IgD-negative memory B cell (primary cell): ENCODE measurements at regions not wholly inside any gene's neighbourhood (a gene's known extent, or its start where the extent isn't known, plus 50 kb on each side); places are given as distances from the start of the nearest gene placed in this dataset.
"Not testable (repeated sequence)": the region's sequence is repeated elsewhere in the genome, so short reads cannot be mapped to it uniquely, and the experiment has no call there.

ENCODE experiments used
- H3K27ac Mint-ChIP-seq, 3 donors: one replicate each; pipeline ENCODE4 v1.8.0; 2020 to 2022; ENCODE audit warnings: mild to moderate bottlenecking in 3 of 3, mixed read lengths in 3 of 3, moderate library complexity in 1 of 3
- H3K27me3 Mint-ChIP-seq: one replicate; pipeline ENCODE4 v1.8.0; 2021; ENCODE audit warnings: mixed read lengths
- H3K36me3 Mint-ChIP-seq: one replicate; pipeline ENCODE4 v1.8.0; 2020; ENCODE audit warnings: mild to moderate bottlenecking, mixed read lengths
- H3K4me1 Mint-ChIP-seq, 3 donors: one replicate each; pipeline ENCODE4 v1.8.0; 2020 to 2022; ENCODE audit warnings: mixed read lengths in 3 of 3, mild to moderate bottlenecking in 1 of 3
- H3K4me3 Mint-ChIP-seq, 4 donors: one replicate each; pipeline ENCODE4 v1.8.0; 2020 to 2022; ENCODE audit warnings: mild to moderate bottlenecking in 4 of 4, mixed read lengths in 4 of 4, moderate library complexity in 3 of 4
- H3K9me3 Mint-ChIP-seq, 3 donors: one replicate each; pipeline ENCODE4 v1.8.0; 2020 to 2021; ENCODE audit warnings: mixed read lengths in 3 of 3, mild to moderate bottlenecking in 1 of 3

DNA sequence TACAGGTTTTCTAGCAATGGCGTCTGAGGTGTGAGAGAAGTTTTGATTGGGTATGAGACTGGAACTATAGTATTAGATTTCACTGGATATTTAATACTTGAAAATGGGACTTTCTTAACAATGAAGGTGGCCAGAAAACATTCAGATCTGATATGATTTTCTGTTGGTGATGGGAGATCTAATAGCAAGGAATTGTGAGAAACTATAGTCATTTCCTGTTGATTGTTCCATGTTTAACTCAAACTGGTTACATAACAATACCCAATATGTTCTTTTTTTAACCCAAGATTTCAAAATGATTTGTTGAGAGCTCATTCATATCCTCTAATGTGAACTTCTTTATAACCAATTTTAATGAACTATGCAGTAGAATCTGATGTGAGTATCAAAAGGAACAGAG is 793.2 kb upstream of the RGMB start:
- H3K4me1 Mint-ChIP-seq = no peaks in the 10 kb centered on the region
- H3K9me3 Mint-ChIP-seq = peaks cover 0 to 4% (median 0%) of the 10 kb centered on the region in 3 donors
- H3K27me3 Mint-ChIP-seq = no peaks in the 10 kb centered on the region
- no peaks in the 10 kb centered on the region for H3K36me3 Mint-ChIP-seq
- no peak overlapping the region for H3K4me3 Mint-ChIP-seq
- no peak overlapping the region for H3K27ac Mint-ChIP-seq

DNA sequence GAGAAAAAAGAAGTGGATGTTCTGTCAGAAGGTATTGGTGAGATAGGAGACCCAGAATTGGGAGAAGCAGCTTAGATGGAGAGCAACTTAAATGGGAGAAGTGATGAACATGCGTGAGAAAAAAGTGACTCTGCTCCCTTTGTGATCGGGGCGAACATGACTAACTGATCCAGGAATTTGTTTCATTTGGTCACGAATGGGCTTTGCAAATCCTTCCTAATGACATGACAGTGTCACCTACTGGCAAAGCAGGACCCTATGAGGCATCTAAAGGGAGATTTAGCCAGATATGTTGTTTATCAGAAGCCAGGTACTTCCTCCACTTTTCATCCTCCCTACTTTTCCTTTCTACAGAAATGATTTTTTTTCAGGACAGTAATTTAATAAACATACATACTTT is 787.4 kb upstream of the RGMB start:
- Mint-ChIP-seq H3K4me1 (no peaks in the 10 kb centered on the region), H3K27me3 (no peaks in the 10 kb centered on the region), H3K36me3 (no peaks in the 10 kb centered on the region), H3K9me3 (peaks cover 0 to 5% (median 2%) of the 10 kb centered on the region in 3 donors), H3K4me3 (no peak overlapping the region), H3K27ac (no peak overlapping the region)

DNA sequence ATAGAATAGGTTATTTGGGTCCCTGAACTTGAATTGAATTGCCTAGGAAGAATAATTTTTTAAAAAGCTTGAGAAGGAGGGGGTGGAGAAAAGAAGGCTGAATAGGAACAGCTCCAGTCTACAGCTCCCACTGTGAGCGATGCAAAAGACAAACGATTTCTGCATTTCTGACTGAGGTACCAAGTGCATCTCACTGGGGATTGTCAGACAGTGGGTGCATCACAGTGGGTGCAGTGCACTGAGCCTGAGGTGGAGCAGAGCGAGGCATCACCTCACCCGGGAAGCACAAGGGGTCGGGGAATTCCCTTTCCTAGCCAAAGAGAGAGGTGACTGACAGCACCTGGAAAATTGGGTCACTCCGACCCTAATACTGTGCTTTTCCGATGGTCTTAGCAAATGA is 782.2 kb upstream of the RGMB start:
- H3K4me1 Mint-ChIP-seq = no peaks in the 10 kb centered on the region
- H3K36me3 Mint-ChIP-seq = no peaks in the 10 kb centered on the region
- H3K27ac Mint-ChIP-seq = no peak overlapping the region
- peaks cover 0 to 11% (median 10%) of the 10 kb centered on the region in 3 donors for H3K9me3 Mint-ChIP-seq
- H3K4me3 Mint-ChIP-seq = no peak overlapping the region
- H3K27me3 Mint-ChIP-seq = no peaks in the 10 kb centered on the region

DNA sequence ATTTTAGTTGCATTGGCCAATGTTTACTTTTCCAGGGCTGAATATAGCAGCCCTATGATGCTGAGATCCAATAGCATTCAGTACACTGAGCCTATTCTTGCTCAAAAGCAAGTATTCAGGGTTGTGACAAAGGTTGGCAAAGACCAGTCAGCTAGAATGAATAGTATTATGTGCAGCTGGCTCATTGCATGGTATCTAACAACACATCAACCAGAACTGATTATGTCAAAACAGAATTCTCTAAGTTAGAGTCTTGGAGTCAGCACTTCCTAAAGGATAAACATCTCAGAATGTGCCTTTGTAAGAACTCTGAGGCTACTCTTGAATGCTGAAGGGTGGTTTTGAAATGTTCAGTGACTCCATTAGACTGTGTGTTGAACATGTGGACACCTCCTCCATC is 774.5 kb upstream of the RGMB start:
- no peak overlapping the region for H3K27ac Mint-ChIP-seq
- H3K27me3 Mint-ChIP-seq = no peaks in the 10 kb centered on the region
- no peak overlapping the region for H3K4me3 Mint-ChIP-seq
- H3K36me3 Mint-ChIP-seq = no peaks in the 10 kb centered on the region
- peaks cover 3 to 11% (median 4%) of the 10 kb centered on the region in 3 donors for H3K9me3 Mint-ChIP-seq
- no peaks in the 10 kb centered on the region for H3K4me1 Mint-ChIP-seq

DNA sequence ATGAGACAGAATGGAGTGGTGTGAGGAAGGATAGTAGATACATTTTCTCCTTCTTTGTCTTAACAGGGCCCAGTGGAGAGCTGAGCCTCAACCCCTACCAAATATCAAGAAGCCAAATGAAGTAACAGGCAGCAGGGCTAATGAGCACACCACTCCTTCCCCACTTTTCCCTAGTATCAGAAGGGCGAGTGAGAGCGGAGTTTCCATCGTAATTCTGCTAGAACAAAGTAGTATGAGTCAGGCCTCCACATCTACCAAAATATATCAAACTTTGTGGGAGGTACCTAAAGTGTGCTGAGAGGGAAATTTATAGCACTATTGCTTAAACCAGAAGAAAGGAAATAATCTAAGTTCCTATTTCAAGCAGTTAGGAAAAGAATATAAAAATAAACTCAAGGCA is 769.0 kb upstream of the RGMB start:
- H3K27ac Mint-ChIP-seq = no peak overlapping the region
- no peaks in the 10 kb centered on the region for H3K36me3 Mint-ChIP-seq
- no peak overlapping the region for H3K4me3 Mint-ChIP-seq

DNA sequence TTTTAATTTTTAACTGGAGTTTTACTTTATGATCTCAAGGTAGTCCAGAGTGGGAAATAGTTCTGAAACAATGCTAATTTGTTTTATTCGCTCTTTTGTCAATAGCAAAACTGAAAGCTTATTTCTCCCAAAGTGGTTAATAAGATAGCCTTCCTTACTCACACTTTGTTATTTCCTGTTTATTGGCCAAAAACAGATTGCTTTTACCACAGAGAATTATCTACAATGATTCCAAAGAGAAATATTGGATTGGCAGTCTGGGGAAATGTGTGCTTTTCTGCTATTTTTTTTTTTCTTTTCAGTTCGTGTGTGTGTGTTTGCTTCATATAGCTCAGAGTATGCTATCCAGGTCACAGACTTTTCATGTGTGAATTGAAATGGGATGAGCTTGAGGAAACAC is 756.7 kb upstream of the RGMB start:
- H3K27ac Mint-ChIP-seq = no peak overlapping the region
- peaks cover 0 to 4% (median 0%) of the 10 kb centered on the region in 3 donors for H3K9me3 Mint-ChIP-seq
- H3K4me3 Mint-ChIP-seq = no peak overlapping the region
- H3K36me3 Mint-ChIP-seq = no peaks in the 10 kb centered on the region
- peaks cover 2% of the 10 kb centered on the region for H3K27me3 Mint-ChIP-seq
- H3K4me1 Mint-ChIP-seq = no peaks in the 10 kb centered on the region

More for the DNA sequence above, 769.0 kb upstream of the RGMB start:
- no peaks in the 10 kb centered on the region for H3K4me1 Mint-ChIP-seq
- H3K9me3 Mint-ChIP-seq = peaks cover 0 to 13% (median 0%) of the 10 kb centered on the region in 3 donors
- H3K27me3 Mint-ChIP-seq = no peaks in the 10 kb centered on the region

DNA sequence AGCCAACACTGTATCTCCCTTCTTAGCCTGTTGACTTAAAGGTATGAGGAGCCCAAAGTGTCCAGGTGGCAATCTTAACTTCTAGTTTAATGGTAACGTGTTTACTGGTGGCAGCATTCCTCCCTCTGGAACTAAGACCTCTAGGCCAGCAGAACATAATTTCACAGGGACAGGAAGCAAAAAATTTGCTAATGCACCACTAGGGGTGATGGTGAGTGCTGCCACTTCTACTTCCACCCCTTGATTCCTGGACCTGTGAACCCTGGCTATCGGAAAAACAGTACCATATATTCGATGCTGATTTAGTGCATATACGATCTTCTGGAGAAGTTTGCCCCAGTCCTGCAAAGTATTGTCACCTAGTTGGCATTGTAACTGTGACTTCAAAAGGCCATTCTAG is 743.2 kb upstream of the RGMB start:
- H3K9me3 Mint-ChIP-seq, H3K27me3 Mint-ChIP-seq, H3K4me1 Mint-ChIP-seq, H3K27ac Mint-ChIP-seq, H3K36me3 Mint-ChIP-seq, H3K4me3 Mint-ChIP-seq: not testable (repeated sequence)

DNA sequence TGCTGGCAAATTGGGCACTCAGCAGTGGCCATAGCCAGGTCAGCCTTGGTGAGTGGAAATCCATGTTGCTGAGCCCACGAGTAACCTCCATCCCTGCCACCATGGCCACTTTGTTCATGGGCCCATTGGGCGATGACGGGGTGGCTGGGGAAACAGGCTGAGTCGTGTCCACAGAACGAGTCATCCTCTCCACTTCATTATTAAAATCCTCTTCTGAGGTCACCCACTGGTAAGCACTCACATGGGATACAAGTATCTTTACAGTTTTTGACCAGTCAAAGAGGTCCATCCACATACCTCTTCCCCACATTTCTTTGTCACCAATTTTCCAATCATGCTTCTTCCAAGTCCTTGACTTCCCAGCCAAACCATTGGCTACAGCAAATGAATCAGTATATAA is 742.4 kb upstream of the RGMB start:
- H3K27ac Mint-ChIP-seq, H3K36me3 Mint-ChIP-seq: not testable (repeated sequence)

DNA sequence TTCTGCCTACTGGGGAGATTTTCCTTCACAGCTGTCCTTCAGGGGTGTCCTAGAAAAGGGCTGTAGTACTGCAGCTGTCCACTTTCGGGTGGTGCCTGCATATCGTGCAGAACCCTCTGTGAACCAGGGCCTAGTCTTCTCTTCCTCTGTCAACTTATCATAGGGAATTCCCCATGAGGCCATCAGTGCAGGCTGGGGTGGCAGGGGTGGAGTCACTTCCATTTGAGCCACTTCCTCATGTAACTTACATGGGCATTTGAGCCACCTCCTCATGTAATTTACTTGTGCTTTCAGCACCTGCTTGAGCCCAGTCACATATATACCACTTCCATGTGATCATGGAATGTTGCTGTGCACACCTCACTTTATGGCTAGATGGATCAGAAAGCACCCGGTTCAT is 742.0 kb upstream of the RGMB start:
- Mint-ChIP-seq H3K4me1 (peaks cover 0 to 3% (median 0%) of the 10 kb centered on the region in 3 donors), H3K27ac (no peak overlapping the region), H3K27me3 (no peaks in the 10 kb centered on the region), H3K36me3 (no peaks in the 10 kb centered on the region), H3K4me3 (no peak overlapping the region), H3K9me3 (peaks cover 0 to 3% (median 0%) of the 10 kb centered on the region in 3 donors)

More for the DNA sequence above, 742.4 kb upstream of the RGMB start:
- not testable (repeated sequence) for H3K4me1 Mint-ChIP-seq, H3K4me3 Mint-ChIP-seq, H3K9me3 Mint-ChIP-seq, H3K27me3 Mint-ChIP-seq

DNA sequence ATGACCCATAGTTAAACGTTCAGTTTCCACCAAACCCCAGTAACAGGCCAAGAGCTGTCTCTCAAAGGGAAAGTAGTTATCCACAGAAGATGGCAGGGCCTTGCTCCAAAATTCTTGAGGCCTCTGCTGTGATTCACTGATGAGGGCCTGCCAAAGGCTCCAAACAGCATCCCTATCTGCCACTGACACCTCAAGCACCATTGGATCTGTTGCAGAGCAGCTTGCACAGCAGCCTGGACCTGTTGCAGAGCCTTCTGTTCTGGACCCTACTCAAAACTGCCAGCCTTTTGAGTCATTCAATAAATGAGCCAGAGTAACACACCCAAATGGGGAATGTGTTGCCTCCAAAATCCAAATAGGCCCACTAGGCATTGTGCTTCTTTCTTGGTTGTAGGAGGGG is 741.5 kb upstream of the RGMB start:
- H3K4me1 Mint-ChIP-seq = peaks cover 0 to 3% (median 0%) of the 10 kb centered on the region in 3 donors
- H3K27ac Mint-ChIP-seq = no peak overlapping the region
- H3K9me3 Mint-ChIP-seq = peaks cover 0 to 3% (median 0%) of the 10 kb centered on the region in 3 donors
- no peak overlapping the region for H3K4me3 Mint-ChIP-seq
- no peaks in the 10 kb centered on the region for H3K27me3 Mint-ChIP-seq
- no peaks in the 10 kb centered on the region for H3K36me3 Mint-ChIP-seq

DNA sequence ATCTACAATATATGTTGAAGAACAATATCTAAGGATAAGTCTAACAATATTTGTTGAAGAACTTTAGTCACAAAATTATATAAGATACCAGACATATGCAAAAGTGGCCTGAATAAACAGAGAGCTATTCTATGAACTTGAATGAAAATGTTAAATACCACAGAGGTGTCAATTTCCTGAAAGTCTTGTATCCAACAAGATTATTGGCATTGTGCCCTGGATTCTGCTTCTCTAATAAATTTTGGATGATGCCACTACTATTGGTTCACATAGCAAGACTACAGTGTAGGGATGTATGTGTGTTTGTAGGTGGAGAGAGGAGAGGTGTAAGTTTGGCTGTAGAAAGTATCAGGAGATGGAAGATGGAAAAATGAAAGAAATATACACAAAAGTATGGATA is 731.8 kb upstream of the RGMB start:
- H3K9me3 Mint-ChIP-seq = peaks cover 0 to 4% (median 2%) of the 10 kb centered on the region in 3 donors
- no peaks in the 10 kb centered on the region for H3K36me3 Mint-ChIP-seq
- H3K27ac Mint-ChIP-seq = no peak overlapping the region
- H3K27me3 Mint-ChIP-seq = no peaks in the 10 kb centered on the region
- no peak overlapping the region for H3K4me3 Mint-ChIP-seq
- peaks cover 0 to 2% (median 0%) of the 10 kb centered on the region in 3 donors for H3K4me1 Mint-ChIP-seq

DNA sequence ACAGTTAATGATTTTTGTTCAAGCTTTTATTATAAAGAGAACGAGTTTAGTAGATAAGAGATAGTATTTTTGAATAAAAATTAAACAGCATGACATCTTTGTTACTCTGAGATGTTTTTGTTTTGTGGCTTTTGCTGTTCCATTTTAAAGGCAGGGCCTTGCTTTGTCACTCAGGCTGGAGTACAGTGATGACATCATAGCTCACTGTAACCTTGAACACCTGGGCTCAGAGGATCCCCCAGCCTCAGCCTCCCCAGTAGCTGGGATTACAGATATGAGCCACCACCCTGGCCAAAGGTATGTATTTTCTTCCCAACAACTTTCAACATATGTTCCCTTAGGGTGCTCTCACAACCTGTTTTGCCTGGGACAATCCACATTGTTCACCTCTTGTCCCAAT is 730.9 kb upstream of the RGMB start:
- no peak overlapping the region for H3K27ac Mint-ChIP-seq
- H3K27me3 Mint-ChIP-seq = peaks cover 2% of the 10 kb centered on the region
- H3K36me3 Mint-ChIP-seq = no peaks in the 10 kb centered on the region
- H3K4me1 Mint-ChIP-seq = peaks cover 0 to 2% (median 0%) of the 10 kb centered on the region in 3 donors
- H3K4me3 Mint-ChIP-seq = no peak overlapping the region
- H3K9me3 Mint-ChIP-seq = peaks cover 0 to 4% (median 2%) of the 10 kb centered on the region in 3 donors

DNA sequence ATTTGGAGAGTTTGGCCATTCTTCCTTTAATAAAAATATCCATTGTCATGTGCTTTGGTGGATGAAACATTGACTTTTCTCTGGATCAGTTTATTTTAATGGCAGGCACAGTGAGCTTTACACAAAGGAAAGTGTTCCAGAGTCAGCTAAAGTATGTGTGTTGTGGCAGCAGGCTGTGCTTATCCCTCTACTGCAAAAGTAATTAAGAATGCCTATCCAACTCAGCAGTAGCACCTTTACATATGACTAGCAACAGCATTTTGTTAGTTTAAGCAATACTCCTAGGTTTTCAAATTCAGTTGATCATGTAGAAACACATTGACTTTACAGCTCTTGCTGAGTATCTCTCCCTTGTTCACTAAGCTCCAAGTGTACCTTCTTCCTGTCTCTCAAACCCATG is 730.5 kb upstream of the RGMB start:
- Mint-ChIP-seq H3K27ac (no peak overlapping the region), H3K9me3 (peaks cover 0 to 4% (median 2%) of the 10 kb centered on the region in 3 donors), H3K36me3 (no peaks in the 10 kb centered on the region), H3K4me3 (no peak overlapping the region), H3K4me1 (peaks cover 0 to 2% (median 0%) of the 10 kb centered on the region in 3 donors), H3K27me3 (peaks cover 2% of the 10 kb centered on the region)

DNA sequence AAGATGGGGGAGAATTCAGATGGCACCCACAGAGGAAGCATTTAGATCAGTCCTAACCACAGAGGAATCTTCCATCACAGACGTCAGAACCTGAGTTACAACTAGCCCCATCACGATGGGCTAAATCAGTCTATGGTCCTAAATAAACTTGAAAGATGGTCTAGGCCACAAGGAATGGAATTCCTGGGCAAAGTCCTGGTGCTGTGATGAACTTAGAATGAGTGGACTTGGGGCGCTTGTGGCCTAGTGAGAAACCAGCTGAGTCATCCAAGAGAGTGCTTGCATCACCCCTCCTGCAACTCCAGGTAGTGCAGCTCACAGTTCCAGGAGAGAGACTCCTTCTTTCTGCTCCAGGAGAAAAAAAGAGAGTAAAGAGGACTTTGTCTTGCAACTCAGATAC is 722.9 kb upstream of the RGMB start:
- H3K27me3 Mint-ChIP-seq = peaks cover 2% of the 10 kb centered on the region
- H3K9me3 Mint-ChIP-seq = peaks cover 0 to 3% (median 0%) of the 10 kb centered on the region in 3 donors
- H3K4me3 Mint-ChIP-seq = no peak overlapping the region
- H3K4me1 Mint-ChIP-seq = no peaks in the 10 kb centered on the region
- no peaks in the 10 kb centered on the region for H3K36me3 Mint-ChIP-seq
- H3K27ac Mint-ChIP-seq = no peak overlapping the region

DNA sequence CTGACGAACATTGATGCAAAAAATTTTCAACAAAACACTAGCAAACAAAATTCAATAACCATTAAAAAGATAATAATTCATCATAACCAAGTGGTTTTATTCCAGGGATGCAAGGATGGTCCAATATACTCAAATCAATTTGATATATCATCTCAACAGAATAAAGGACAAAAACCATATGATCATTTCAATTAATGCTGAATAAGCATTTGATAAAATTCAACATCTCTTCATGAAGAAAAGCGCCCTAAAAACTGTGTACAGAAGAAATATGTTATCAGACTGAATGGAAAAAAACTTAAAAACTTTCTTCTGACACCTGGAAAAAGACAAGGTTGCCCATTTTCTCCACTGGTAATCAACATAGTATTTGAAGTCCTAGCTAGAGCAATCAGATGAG is 720.3 kb upstream of the RGMB start:
- no peak overlapping the region for H3K27ac Mint-ChIP-seq
- H3K4me3 Mint-ChIP-seq = no peak overlapping the region
- H3K4me1 Mint-ChIP-seq = no peaks in the 10 kb centered on the region
- no peaks in the 10 kb centered on the region for H3K36me3 Mint-ChIP-seq
- H3K27me3 Mint-ChIP-seq = no peaks in the 10 kb centered on the region
- peaks cover 0 to 3% (median 0%) of the 10 kb centered on the region in 3 donors for H3K9me3 Mint-ChIP-seq

DNA sequence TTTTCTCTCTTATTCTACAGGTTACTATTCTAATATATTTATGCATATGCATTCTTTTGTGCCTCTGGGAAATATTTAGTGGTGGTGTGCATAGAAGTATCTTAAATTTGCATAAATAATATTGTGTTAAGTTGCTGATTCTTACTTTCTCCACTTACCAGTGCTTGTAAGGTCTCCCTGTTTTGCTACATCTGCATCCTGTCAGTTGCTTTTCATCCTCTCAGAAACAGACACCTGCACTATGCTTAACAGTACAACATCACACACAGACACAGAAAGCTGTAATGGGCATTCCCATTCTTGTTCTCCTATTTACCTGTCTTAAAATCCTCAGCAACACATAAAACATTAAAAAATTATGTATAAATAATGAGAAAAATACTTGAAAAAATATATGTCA is 713.3 kb upstream of the RGMB start:
- Mint-ChIP-seq H3K27me3 (no peaks in the 10 kb centered on the region), H3K27ac (no peak overlapping the region), H3K9me3 (no peaks in the 10 kb centered on the region), H3K4me1 (no peaks in the 10 kb centered on the region), H3K4me3 (no peak overlapping the region), H3K36me3 (no peaks in the 10 kb centered on the region)
